ENCODE measurements at regions not wholly inside any gene's neighbourhood (a gene's known extent, or its start where the extent isn't known, plus 50 kb on each side); places are given as distances from the start of the nearest gene placed in this dataset.

DNA sequence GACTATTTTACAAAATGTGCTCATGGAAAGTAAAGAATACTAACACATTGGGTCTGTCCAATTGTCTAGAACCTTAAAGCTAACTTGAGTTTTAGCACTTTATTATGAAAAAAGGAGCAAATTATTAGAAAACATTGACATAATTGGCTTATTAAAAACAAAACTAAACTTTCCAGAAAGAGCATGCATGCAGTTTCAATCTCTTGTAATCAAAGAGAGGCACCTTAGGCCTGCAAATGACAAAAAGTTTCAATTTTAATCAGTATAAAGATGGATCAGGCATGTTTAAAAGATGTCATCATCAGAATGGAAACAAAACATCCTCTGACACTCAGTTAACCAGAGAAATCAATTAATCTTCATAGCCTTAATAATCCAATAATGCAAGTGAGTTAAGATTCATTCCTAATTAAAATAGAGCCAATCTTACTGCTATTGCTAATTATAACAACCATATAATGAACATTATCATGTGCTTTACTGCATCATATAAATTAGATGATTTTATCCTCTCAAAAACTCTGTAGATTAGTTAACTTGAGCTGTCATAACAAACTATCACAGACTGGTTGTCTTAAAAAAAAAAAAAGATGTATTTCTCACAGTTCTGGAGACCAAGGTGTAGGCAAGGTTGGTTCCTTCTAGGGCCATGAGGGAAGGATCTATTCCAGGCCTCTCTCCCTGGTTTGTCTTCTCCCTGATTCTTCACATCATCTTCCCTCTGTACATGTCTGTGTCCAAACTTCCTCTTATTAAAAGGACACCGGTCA is 131.4 kb downstream of the RPAP3 start:
- Mint-ChIP-seq H3K27me3 (no peaks in the 10 kb centered on the region), H3K4me3 (no peak overlapping the region), H3K4me1 (peaks cover 33% of the 10 kb centered on the region), H3K36me3 (no peaks in the 10 kb centered on the region), H3K9me3 (no peaks in the 10 kb centered on the region), H3K27ac (peak overlapping the region; percentile 94)

GRCh38 chr12:47573146-47573659 is 132.6 kb downstream of the RPAP3 start:
- Mint-ChIP-seq H3K27me3 (no peaks in the 10 kb centered on the region), H3K27ac (peak overlapping the region; percentile 94), H3K4me3 (no peak overlapping the region), H3K9me3 (no peaks in the 10 kb centered on the region), H3K36me3 (no peaks in the 10 kb centered on the region), H3K4me1 (peaks cover 33% of the 10 kb centered on the region)

- Mint-ChIP-seq H3K27me3 (no peaks in the 10 kb centered on the region), H3K4me3 (no peak overlapping the region), H3K9me3 (no peaks in the 10 kb centered on the region), H3K36me3 (no peaks in the 10 kb centered on the region), H3K4me1 (peaks cover 23% of the 10 kb centered on the region), H3K27ac (no peak overlapping the region)
Observed at GRCh38 chr12:47570151-47570550, 135.7 kb downstream of the RPAP3 start.

- H3K36me3 Mint-ChIP-seq, result peaks cover 1% of the 10 kb centered on the region
- H3K9me3 Mint-ChIP-seq, result peaks cover 1% of the 10 kb centered on the region
- no peaks in the 10 kb centered on the region for H3K27me3 Mint-ChIP-seq
- H3K4me3 Mint-ChIP-seq, result no peak overlapping the region
- H3K4me1 Mint-ChIP-seq, result peaks cover 4% of the 10 kb centered on the region
- H3K27ac Mint-ChIP-seq, result no peak overlapping the region
Observed at GRCh38 chr12:47562201-47562600, 143.6 kb downstream of the RPAP3 start.

- peaks cover 5% of the 10 kb centered on the region for H3K9me3 Mint-ChIP-seq
- H3K36me3 Mint-ChIP-seq, result peaks cover 3% of the 10 kb centered on the region
- no peak overlapping the region for H3K4me3 Mint-ChIP-seq
- H3K27ac Mint-ChIP-seq, result no peak overlapping the region
- H3K27me3 Mint-ChIP-seq, result no peaks in the 10 kb centered on the region
- H3K4me1 Mint-ChIP-seq, result peaks cover 4% of the 10 kb centered on the region
Observed at GRCh38 chr12:47561746-47562145, 144.1 kb downstream of the RPAP3 start.

GRCh38 chr12:47560415-47560814 is 145.4 kb downstream of the RPAP3 start:
- H3K9me3 Mint-ChIP-seq, result peaks cover 5% of the 10 kb centered on the region
- H3K27me3 Mint-ChIP-seq, result no peaks in the 10 kb centered on the region
- H3K36me3 Mint-ChIP-seq, result peaks cover 5% of the 10 kb centered on the region
- H3K27ac Mint-ChIP-seq, result no peak overlapping the region
- no peak overlapping the region for H3K4me3 Mint-ChIP-seq
- peaks cover 4% of the 10 kb centered on the region for H3K4me1 Mint-ChIP-seq

- peaks cover 5% of the 10 kb centered on the region for H3K9me3 Mint-ChIP-seq
- H3K27ac Mint-ChIP-seq, result no peak overlapping the region
- H3K36me3 Mint-ChIP-seq, result peaks cover 5% of the 10 kb centered on the region
- peaks cover 14% of the 10 kb centered on the region for H3K4me1 Mint-ChIP-seq
- no peaks in the 10 kb centered on the region for H3K27me3 Mint-ChIP-seq
- no peak overlapping the region for H3K4me3 Mint-ChIP-seq
Observed at GRCh38 chr12:47558625-47559345, 147.0 kb downstream of the RPAP3 start.

DNA sequence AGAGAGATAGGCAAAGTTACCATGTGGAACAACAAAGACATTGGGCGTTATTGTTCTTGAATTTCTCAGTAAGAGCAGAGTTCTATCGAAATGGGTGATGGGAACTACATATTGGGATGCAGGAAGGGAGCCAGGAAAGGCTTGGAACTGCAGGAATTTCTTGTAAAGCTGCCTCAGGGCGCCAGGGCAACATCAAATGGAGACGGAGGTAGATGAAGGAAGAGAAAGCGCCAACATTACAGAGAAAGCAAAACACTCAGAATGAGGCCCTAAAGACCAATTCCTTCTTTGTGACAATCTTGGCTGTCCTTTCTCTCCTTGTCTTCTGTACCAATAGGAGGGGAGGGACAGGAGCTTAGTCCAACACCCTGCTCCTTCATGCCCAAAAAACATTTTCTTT is 148.4 kb downstream of the RPAP3 start:
- Mint-ChIP-seq H3K9me3 (peaks cover 5% of the 10 kb centered on the region), H3K4me1 (peaks cover 16% of the 10 kb centered on the region), H3K4me3 (no peak overlapping the region), H3K36me3 (peaks cover 8% of the 10 kb centered on the region), H3K27ac (no peak overlapping the region), H3K27me3 (no peaks in the 10 kb centered on the region)

DNA sequence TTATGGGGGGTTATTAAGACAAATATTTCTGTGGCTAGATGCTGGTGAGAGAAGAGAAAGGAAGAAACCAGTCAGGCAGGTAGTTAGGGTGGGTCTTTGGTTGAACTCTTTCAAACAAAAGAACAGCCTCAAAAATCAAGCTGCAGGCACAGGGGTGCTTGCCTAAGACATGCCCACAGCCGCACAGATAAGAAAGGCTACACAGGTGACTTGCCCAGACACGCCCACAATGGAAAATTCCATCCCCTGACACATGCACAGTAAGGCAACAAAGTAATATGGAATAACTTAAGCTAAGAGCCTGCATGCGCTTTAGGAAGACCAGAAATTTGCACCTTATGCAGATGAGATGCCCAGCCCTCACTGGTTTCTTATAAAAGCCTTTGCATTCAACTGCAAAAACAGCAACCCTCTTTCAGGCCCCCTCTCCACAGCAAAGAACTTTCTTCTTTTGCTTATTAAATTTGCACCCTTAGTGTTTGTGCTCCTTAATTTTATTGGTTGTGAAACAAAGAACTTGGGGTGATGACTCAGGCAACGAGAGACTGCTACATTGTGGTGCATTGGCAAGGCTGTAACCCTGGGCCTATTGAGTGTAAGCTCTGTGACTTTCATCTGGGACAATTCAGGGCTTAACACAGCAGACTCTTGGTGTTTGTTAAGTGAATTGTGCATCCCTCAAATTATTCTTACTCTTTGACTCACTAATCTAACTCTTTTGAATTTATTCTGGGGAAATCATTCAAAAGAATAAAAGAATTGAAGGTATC is 149.4 kb downstream of the RPAP3 start:
- Mint-ChIP-seq H3K4me1 (peaks cover 16% of the 10 kb centered on the region), H3K27me3 (no peaks in the 10 kb centered on the region), H3K4me3 (no peak overlapping the region), H3K27ac (no peak overlapping the region), H3K36me3 (peaks cover 8% of the 10 kb centered on the region), H3K9me3 (peaks cover 6% of the 10 kb centered on the region)

- peaks cover 8% of the 10 kb centered on the region for H3K36me3 Mint-ChIP-seq
- peaks cover 9% of the 10 kb centered on the region for H3K9me3 Mint-ChIP-seq
- H3K4me3 Mint-ChIP-seq, result no peak overlapping the region
- no peaks in the 10 kb centered on the region for H3K27me3 Mint-ChIP-seq
- H3K27ac Mint-ChIP-seq, result no peak overlapping the region
- peaks cover 16% of the 10 kb centered on the region for H3K4me1 Mint-ChIP-seq
Observed at GRCh38 chr12:47554046-47554653, 151.7 kb downstream of the RPAP3 start.

- Mint-ChIP-seq H3K27ac (no peak overlapping the region), H3K4me3 (no peak overlapping the region), H3K9me3 (peaks cover 9% of the 10 kb centered on the region), H3K4me1 (peaks cover 12% of the 10 kb centered on the region), H3K27me3 (no peaks in the 10 kb centered on the region), H3K36me3 (peaks cover 8% of the 10 kb centered on the region)
Observed at GRCh38 chr12:47553266-47553665, 152.6 kb downstream of the RPAP3 start.

GRCh38 chr12:47551426-47551851 is 154.4 kb downstream of the RPAP3 start:
- Mint-ChIP-seq H3K4me1 (peaks cover 12% of the 10 kb centered on the region), H3K9me3 (peaks cover 4% of the 10 kb centered on the region), H3K36me3 (peaks cover 5% of the 10 kb centered on the region), H3K4me3 (no peak overlapping the region), H3K27me3 (no peaks in the 10 kb centered on the region), H3K27ac (no peak overlapping the region)

GRCh38 chr12:47549258-47549657 is 156.6 kb downstream of the RPAP3 start:
- H3K36me3 Mint-ChIP-seq, result peaks cover 3% of the 10 kb centered on the region
- H3K9me3 Mint-ChIP-seq, result peaks cover 4% of the 10 kb centered on the region
- H3K4me1 Mint-ChIP-seq, result peaks cover 11% of the 10 kb centered on the region
- H3K27me3 Mint-ChIP-seq, result no peaks in the 10 kb centered on the region
- no peak overlapping the region for H3K27ac Mint-ChIP-seq
- no peak overlapping the region for H3K4me3 Mint-ChIP-seq

DNA sequence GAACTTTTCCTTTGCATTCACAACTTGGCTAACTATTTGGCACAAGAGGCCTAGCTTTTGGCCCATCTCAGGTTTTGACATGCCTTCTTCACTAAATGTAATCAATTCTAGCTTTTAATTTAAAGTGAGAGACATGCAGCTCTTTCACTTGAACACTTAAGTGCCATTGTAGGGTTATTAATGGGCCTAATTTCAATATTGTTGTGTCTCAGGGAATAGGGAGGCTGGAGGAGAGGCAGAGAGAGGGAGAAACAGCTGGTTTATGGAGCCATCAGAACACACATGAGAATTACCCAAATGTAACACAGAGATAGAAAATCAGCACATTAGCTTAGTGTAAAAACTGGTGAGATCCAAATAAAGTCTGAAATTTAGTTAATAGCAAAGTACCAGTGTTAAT is 157.4 kb downstream of the RPAP3 start:
- Mint-ChIP-seq H3K4me3 (no peak overlapping the region), H3K9me3 (peaks cover 4% of the 10 kb centered on the region), H3K4me1 (peaks cover 4% of the 10 kb centered on the region), H3K27me3 (no peaks in the 10 kb centered on the region), H3K36me3 (peaks cover 3% of the 10 kb centered on the region), H3K27ac (no peak overlapping the region)

DNA sequence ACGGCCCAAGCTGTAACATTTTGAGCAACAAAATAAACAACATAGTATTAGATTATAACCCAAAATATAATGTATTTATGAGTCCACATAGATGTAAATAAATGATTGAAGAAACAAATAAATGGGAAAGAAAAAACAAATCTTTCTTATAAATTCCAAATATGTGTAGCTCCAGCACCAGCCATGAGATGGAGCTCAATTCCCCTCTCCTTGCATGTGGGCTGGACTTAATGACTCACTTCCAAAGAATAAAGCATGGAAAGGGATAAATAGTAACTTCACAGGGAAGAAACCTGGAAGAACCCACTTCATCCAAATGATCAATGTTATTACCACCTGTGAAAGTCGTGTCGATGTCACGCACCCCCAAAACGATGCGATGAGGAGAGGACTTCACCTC is 158.8 kb downstream of the RPAP3 start:
- no peaks in the 10 kb centered on the region for H3K27me3 Mint-ChIP-seq
- H3K36me3 Mint-ChIP-seq, result no peaks in the 10 kb centered on the region
- H3K27ac Mint-ChIP-seq, result no peak overlapping the region
- H3K4me3 Mint-ChIP-seq, result no peak overlapping the region
- H3K4me1 Mint-ChIP-seq, result peaks cover 8% of the 10 kb centered on the region
- peaks cover 4% of the 10 kb centered on the region for H3K9me3 Mint-ChIP-seq
